ENCODE measurements at regions not wholly inside any gene's neighbourhood (a gene's known extent, or its start where the extent isn't known, plus 50 kb on each side); places are given as distances from the start of the nearest gene placed in this dataset.

GRCh38 chr1:221118938-221119320, 239.7 kb downstream of the HLX start:
- WGBS, 10 experiments: 80 to 100% (median 89%) methylated on average over 1 of the region's 1 CpG; no CpG with 5 or more reads in 4 of the 10 experiments
- in situ Hi-C loops (cut with MboI; ENCODE audit: low pct_unique_long_range_greater_than_20kb in 2 of 9, low sequenced_read_pairs in 9 of 9, unreplicated experiment in 9 of 9): no loop called here
- ATAC-seq (replicated peaks in 6 of 8): no peak
- H3K27ac ChIP-seq: no peak overlapping the region
- H3K4me1 ChIP-seq (replicated peaks in 1 of 2): no peaks in the 10 kb centered on the region
- no peak overlapping the region for H3K4me3 ChIP-seq

GRCh38 chr1:221122501-221122900, 243.3 kb downstream of the HLX start:
- 0 to 67% (median 17%) methylated on average over 1 of the region's 1 CpG; no CpG with 5 or more reads in 5 of the 10 experiments for WGBS, 10 experiments
- in situ Hi-C loops (cut with MboI; ENCODE audit: low pct_unique_long_range_greater_than_20kb in 2 of 9, low sequenced_read_pairs in 9 of 9, unreplicated experiment in 9 of 9): no loop called here
- no peak overlapping the region for H3K4me3 ChIP-seq
- ATAC-seq (replicated peaks in 6 of 8): no peak
- no peak overlapping the region for H3K27ac ChIP-seq
- H3K4me1 ChIP-seq (replicated peaks in 1 of 2): no peaks in the 10 kb centered on the region

GRCh38 chr1:221125976-221126375, 246.7 kb downstream of the HLX start:
- in situ Hi-C loops (cut with MboI; ENCODE audit: low pct_unique_long_range_greater_than_20kb in 2 of 9, low sequenced_read_pairs in 9 of 9, unreplicated experiment in 9 of 9): no loop called here
- no peak overlapping the region for H3K27ac ChIP-seq
- H3K4me1 ChIP-seq (replicated peaks in 1 of 2): no peaks in the 10 kb centered on the region
- H3K4me3 ChIP-seq: no peak overlapping the region
- 59 to 100% (median 82%) methylated on average over 3 to 5 of the region's 5 CpGs for WGBS, 10 experiments
- no peak for ATAC-seq (replicated peaks in 6 of 8)

- 0 to 93% (median 68%) methylated on average over 1 to 2 of the region's 2 CpGs; no CpG with 5 or more reads in 2 of the 10 experiments for WGBS, 10 experiments
- in situ Hi-C loops (cut with MboI; ENCODE audit: low pct_unique_long_range_greater_than_20kb in 2 of 9, low sequenced_read_pairs in 9 of 9, unreplicated experiment in 9 of 9): no loop called here
- no peak for ATAC-seq (replicated peaks in 6 of 8)
- Histone ChIP-seq H3K4me3 (no peak overlapping the region), H3K4me1 (replicated peaks in 1 of 2) (no peaks in the 10 kb centered on the region), H3K27ac (no peak overlapping the region)
Observed at GRCh38 chr1:221137666-221138065, 258.4 kb downstream of the HLX start.

- no peak overlapping the region for H3K4me3 ChIP-seq
- in situ Hi-C loops (cut with MboI; ENCODE audit: low pct_unique_long_range_greater_than_20kb in 2 of 9, low sequenced_read_pairs in 9 of 9, unreplicated experiment in 9 of 9): no loop called here
- no peaks in the 10 kb centered on the region for H3K4me1 ChIP-seq (replicated peaks in 1 of 2)
- no peak overlapping the region for H3K27ac ChIP-seq
- ATAC-seq (replicated peaks in 6 of 8): no peak
Observed at GRCh38 chr1:221138516-221138915, 259.3 kb downstream of the HLX start.

- WGBS, 10 experiments: 14 to 100% (median 80%) methylated on average over 1 of the region's 1 CpG; no CpG with 5 or more reads in 5 of the 10 experiments
- in situ Hi-C loops (cut with MboI; ENCODE audit: low pct_unique_long_range_greater_than_20kb in 2 of 9, low sequenced_read_pairs in 9 of 9, unreplicated experiment in 9 of 9): no loop called here
- Histone ChIP-seq H3K27ac (no peak overlapping the region), H3K4me1 (replicated peaks in 1 of 2) (no peaks in the 10 kb centered on the region), H3K4me3 (no peak overlapping the region)
- ATAC-seq (replicated peaks in 6 of 8): no peak
Observed at GRCh38 chr1:221139991-221140390, 260.7 kb downstream of the HLX start.

- no peak for ATAC-seq (replicated peaks in 6 of 8)
- no peaks in the 10 kb centered on the region for H3K4me1 ChIP-seq (replicated peaks in 1 of 2)
- no peak overlapping the region for H3K27ac ChIP-seq
- 60 to 100% (median 96%) methylated on average over 1 to 2 of the region's 2 CpGs; no CpG with 5 or more reads in 3 of the 10 experiments for WGBS, 10 experiments
- no peak overlapping the region for H3K4me3 ChIP-seq
- in situ Hi-C loops (cut with MboI; ENCODE audit: low pct_unique_long_range_greater_than_20kb in 2 of 9, low sequenced_read_pairs in 9 of 9, unreplicated experiment in 9 of 9): no loop called here
Observed at GRCh38 chr1:221141096-221141495, 261.9 kb downstream of the HLX start.

- ATAC-seq (replicated peaks in 6 of 8): no peak
- Histone ChIP-seq H3K27ac (no peak overlapping the region), H3K4me1 (replicated peaks in 1 of 2) (no peaks in the 10 kb centered on the region), H3K4me3 (no peak overlapping the region)
- 32 to 89% (median 73%) methylated on average over 1 to 6 of the region's 6 CpGs; no CpG with 5 or more reads in 1 of the 10 experiments for WGBS, 10 experiments
- in situ Hi-C loops (cut with MboI; ENCODE audit: low pct_unique_long_range_greater_than_20kb in 2 of 9, low sequenced_read_pairs in 9 of 9, unreplicated experiment in 9 of 9): no loop called here
Observed at GRCh38 chr1:221141606-221142285, 262.5 kb downstream of the HLX start.

GRCh38 chr1:221148660-221149059, 269.4 kb downstream of the HLX start:
- Histone ChIP-seq H3K27ac (no peak overlapping the region), H3K4me3 (no peak overlapping the region), H3K4me1 (replicated peaks in 1 of 2) (no peaks in the 10 kb centered on the region)
- 26 to 81% (median 64%) methylated on average over 2 to 4 of the region's 4 CpGs; no CpG with 5 or more reads in 1 of the 10 experiments for WGBS, 10 experiments
- in situ Hi-C loops (cut with MboI; ENCODE audit: low pct_unique_long_range_greater_than_20kb in 2 of 9, low sequenced_read_pairs in 9 of 9, unreplicated experiment in 9 of 9): no loop called here
- no peak for ATAC-seq (replicated peaks in 6 of 8)

GRCh38 chr1:221149111-221149510, 269.9 kb downstream of the HLX start:
- H3K27ac ChIP-seq: no peak overlapping the region
- no peak overlapping the region for H3K4me3 ChIP-seq
- no peak for ATAC-seq (replicated peaks in 6 of 8)
- WGBS, 10 experiments: 0 to 80% (median 67%) methylated on average over 1 to 4 of the region's 4 CpGs
- in situ Hi-C loops (cut with MboI; ENCODE audit: low pct_unique_long_range_greater_than_20kb in 2 of 9, low sequenced_read_pairs in 9 of 9, unreplicated experiment in 9 of 9): no loop called here
- no peaks in the 10 kb centered on the region for H3K4me1 ChIP-seq (replicated peaks in 1 of 2)

GRCh38 chr1:221149555-221150075, 270.4 kb downstream of the HLX start:
- in situ Hi-C loops (cut with MboI; ENCODE audit: low pct_unique_long_range_greater_than_20kb in 2 of 9, low sequenced_read_pairs in 9 of 9, unreplicated experiment in 9 of 9): no loop called here
- H3K27ac ChIP-seq: no peak overlapping the region
- no peak for ATAC-seq (replicated peaks in 6 of 8)
- no peak overlapping the region for H3K4me3 ChIP-seq
- no peaks in the 10 kb centered on the region for H3K4me1 ChIP-seq (replicated peaks in 1 of 2)
- WGBS, 10 experiments: 20 to 36% (median 27%) methylated on average over 1 of the region's 1 CpG; no CpG with 5 or more reads in 7 of the 10 experiments

GRCh38 chr1:221150996-221151395, 271.8 kb downstream of the HLX start:
- ATAC-seq (replicated peaks in 6 of 8): no peak
- H3K27ac ChIP-seq: no peak overlapping the region
- no peak overlapping the region for H3K4me3 ChIP-seq
- in situ Hi-C loops (cut with MboI; ENCODE audit: low pct_unique_long_range_greater_than_20kb in 2 of 9, low sequenced_read_pairs in 9 of 9, unreplicated experiment in 9 of 9): no loop called here
- no peaks in the 10 kb centered on the region for H3K4me1 ChIP-seq (replicated peaks in 1 of 2)

GRCh38 chr1:221154932-221155331, 275.7 kb downstream of the HLX start:
- H3K4me3 ChIP-seq: no peak overlapping the region
- peaks cover 3 to 6% of the 10 kb centered on the region in 2 donors for H3K4me1 ChIP-seq (replicated peaks in 1 of 2)
- no peak overlapping the region for H3K27ac ChIP-seq
- no peak for ATAC-seq (replicated peaks in 6 of 8)
- WGBS, 10 experiments: 0 to 100% (median 63%) methylated on average over 1 of the region's 1 CpG; no CpG with 5 or more reads in 2 of the 10 experiments
- in situ Hi-C loops (cut with MboI; ENCODE audit: low pct_unique_long_range_greater_than_20kb in 2 of 9, low sequenced_read_pairs in 9 of 9, unreplicated experiment in 9 of 9): no loop called here
